ENCODE measurements at regions not wholly inside any gene's neighbourhood (a gene's known extent, or its start where the extent isn't known, plus 50 kb on each side); places are given as distances from the start of the nearest gene placed in this dataset.

GRCh38 chr17:54849660-54850059 is 51.0 kb upstream of the TOM1L1 start (continued):
- TF ChIP-seq EZH2 (IDR thresholded peaks at IDR 0.05) (no peak), ATF3 (IDR thresholded peaks at IDR 0.05) (no peak), ZFX (IDR thresholded peaks at IDR 0.05) (no peak), JUND (IDR thresholded peaks at IDR 0.05) (no peak)
